Mesendoderm (in vitro differentiated cells): ENCODE measurements at regions not wholly inside any gene's neighbourhood (a gene's known extent, or its start where the extent isn't known, plus 50 kb on each side); places are given as distances from the start of the nearest gene placed in this dataset.

ENCODE experiments used
- DNase-seq: peaks from one replicate; pipeline ENCODE4 v3.0.0; 2013
- H2AK5ac ChIP-seq: 2 replicates; pipeline ENCODE4 v1.6.1; 2013; ENCODE audit warnings: low read length, inconsistent platforms
- H2BK120ac ChIP-seq: 2 replicates; pipeline ENCODE4 v1.6.1; 2013; ENCODE audit warnings: low read depth, mild to moderate bottlenecking, low read length, moderate library complexity, mixed read lengths
- H2BK15ac ChIP-seq: replicated peaks from 2 replicates; pipeline ENCODE4 v1.6.1; 2013; ENCODE audit warnings: low read depth, mild to moderate bottlenecking, moderate library complexity
- H2BK5ac ChIP-seq: 2 replicates; pipeline ENCODE4 v1.6.1; 2013; ENCODE audit warnings: low read length, inconsistent platforms
- H3K18ac ChIP-seq: 2 replicates; pipeline ENCODE4 v1.6.1; 2013; ENCODE audit warnings: mild to moderate bottlenecking, low read length, mixed read lengths
- H3K23ac ChIP-seq: one replicate; pipeline ENCODE4 v1.6.1; 2013; ENCODE audit warnings: low read length
- H3K27ac ChIP-seq: 2 replicates; pipeline ENCODE4 v1.5.1; 2013; ENCODE audit warnings: low read depth, mild to moderate bottlenecking, inconsistent platforms, low read length, moderate library complexity
- H3K27me3 ChIP-seq: 2 replicates; pipeline ENCODE4 v1.6.1; 2013; ENCODE audit warnings: low read length, control low read depth, mild to moderate bottlenecking, inconsistent platforms; ENCODE audit not compliant: insufficient read depth, poor library complexity
- H3K36me3 ChIP-seq: 2 replicates; pipeline ENCODE4 v1.6.1; 2013; ENCODE audit warnings: low read length, inconsistent platforms; ENCODE audit not compliant: control insufficient read depth, insufficient read depth
- H3K4ac ChIP-seq: one replicate; pipeline ENCODE4 v1.6.1; 2013; ENCODE audit warnings: low read depth, mild to moderate bottlenecking, low read length, moderate library complexity
- H3K4me1 ChIP-seq: 2 replicates; pipeline ENCODE4 v1.6.1; 2013; ENCODE audit warnings: low read depth, low read length, inconsistent platforms; ENCODE audit not compliant: control insufficient read depth
- H3K4me2 ChIP-seq: 2 replicates; pipeline ENCODE4 v1.6.1; 2013; ENCODE audit warnings: low read length
- H3K4me3 ChIP-seq: 2 replicates; pipeline ENCODE4 v1.5.1; 2013; ENCODE audit warnings: mild to moderate bottlenecking, low read length
- H3K56ac ChIP-seq: one replicate; pipeline ENCODE4 v1.6.1; 2013; ENCODE audit warnings: low read length
- H3K79me1 ChIP-seq: 2 replicates; pipeline ENCODE4 v1.6.1; 2013; ENCODE audit warnings: low read length, inconsistent platforms
- H3K79me2 ChIP-seq: 2 replicates; pipeline ENCODE4 v1.6.1; 2013; ENCODE audit warnings: mild to moderate bottlenecking, low read length; ENCODE audit not compliant: control insufficient read depth, insufficient read depth
- H3K9ac ChIP-seq: 2 replicates; pipeline ENCODE4 v1.6.1; 2013; ENCODE audit warnings: low read length, inconsistent platforms
- H4K5ac ChIP-seq: one replicate; pipeline ENCODE4 v1.6.1; 2013; ENCODE audit warnings: low read length
- H4K8ac ChIP-seq: one replicate; pipeline ENCODE4 v1.6.1; 2013; ENCODE audit warnings: low read depth, mild to moderate bottlenecking, control low read depth, low read length, moderate library complexity
- WGBS: extraction: QIAGEN DNeasy Blood & Tissue Kit; methylation state at CpG from one replicate; pipeline ENCODE4 v1.1.7; 2013; ENCODE audit warnings: low lambda C conversion rate, missing lambda C conversion rate; ENCODE audit not compliant: insufficient coverage; ENCODE audit errors: extremely low coverage; 5-methylcytosine and 5-hydroxymethylcytosine counted together

DNA sequence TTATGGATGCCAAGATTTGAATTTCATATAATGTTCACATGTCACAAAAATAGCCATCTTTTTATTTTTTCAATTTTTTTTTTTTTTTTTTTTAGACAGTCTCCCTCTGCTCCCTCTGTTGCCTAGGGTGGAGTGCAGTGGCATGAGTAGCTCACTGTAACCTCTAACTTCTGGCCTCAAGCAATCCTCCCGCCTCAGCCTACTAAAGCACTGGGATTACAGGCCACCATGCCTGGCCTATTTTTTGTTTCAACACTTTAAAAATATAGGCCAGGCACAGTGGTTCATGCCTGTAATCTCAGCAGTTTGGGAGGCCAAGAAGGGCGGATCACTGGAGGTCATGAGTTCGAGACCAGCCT, 246.3 kb downstream of the SKIDA1 start:
- no CpG with 5 or more reads among the region's 3 CpGs for WGBS
- no peak overlapping the region for H3K4me2 ChIP-seq

DNA sequence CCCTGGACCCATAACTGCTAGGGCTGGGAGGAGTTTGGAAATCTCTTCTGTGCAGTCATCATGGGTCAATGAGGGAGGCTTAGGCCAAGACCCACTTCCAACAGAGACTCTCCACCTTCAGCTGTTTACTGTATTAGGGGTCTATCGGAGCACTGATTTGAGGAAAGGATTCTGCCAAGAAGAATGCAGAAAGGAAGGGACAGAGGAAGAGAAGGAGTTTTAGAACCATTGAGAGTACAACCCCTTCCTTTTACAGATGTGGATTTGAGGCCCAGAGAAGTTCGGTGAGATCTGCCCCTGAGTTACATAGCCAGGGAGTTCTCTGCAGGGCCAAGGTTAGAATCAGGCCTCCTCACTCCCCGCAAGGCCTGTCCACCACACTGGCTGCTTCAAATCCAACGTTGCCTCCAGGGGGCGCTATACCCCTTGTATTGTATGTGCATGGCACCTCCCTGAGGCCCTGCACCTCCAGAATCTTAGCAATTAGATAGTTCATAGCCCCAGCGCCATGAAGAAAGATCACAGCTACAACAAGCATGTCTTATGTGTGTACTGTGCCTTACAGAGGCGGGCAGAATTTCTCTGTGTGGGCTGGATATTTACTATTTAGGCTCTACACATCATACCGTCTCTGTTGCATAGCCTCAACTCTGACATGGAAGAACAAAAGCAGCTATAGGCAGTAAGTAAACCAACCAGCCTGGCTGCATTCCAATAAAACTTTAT, 246.8 kb downstream of the SKIDA1 start:
- WGBS, result no CpG with 5 or more reads among the region's 8 CpGs
- peak overlapping the region; percentile 82 for H3K56ac ChIP-seq
- peak overlapping the region; percentile 62 for H3K18ac ChIP-seq
- H2BK15ac ChIP-seq, result no peak overlapping the region
- no peak overlapping the region for H2BK120ac ChIP-seq
- no peaks in the 10 kb centered on the region for H3K27me3 ChIP-seq
- no peak overlapping the region for H3K27ac ChIP-seq
- no peaks in the 10 kb centered on the region for H3K36me3 ChIP-seq
- no peak overlapping the region for H3K23ac ChIP-seq
- H4K5ac ChIP-seq, result no peak overlapping the region
- H2BK5ac ChIP-seq, result peak overlapping the region; percentile 54
- DNase-seq, result peak; percentile 96
- H3K79me1 ChIP-seq, result peaks cover 2% of the 10 kb centered on the region
- no peak overlapping the region for H3K4me2 ChIP-seq
- peak overlapping the region; percentile 35 for H3K9ac ChIP-seq
- no peak overlapping the region for H3K4me3 ChIP-seq
- no peak overlapping the region for H3K4ac ChIP-seq
- no peak overlapping the region for H4K8ac ChIP-seq
- H2AK5ac ChIP-seq, result no peak overlapping the region
- peaks cover 4% of the 10 kb centered on the region for H3K79me2 ChIP-seq
- H3K4me1 ChIP-seq, result peaks cover 12% of the 10 kb centered on the region

More for the DNA sequence above, 246.3 kb downstream of the SKIDA1 start:
- Histone ChIP-seq H2BK15ac (no peak overlapping the region), H3K4me3 (no peak overlapping the region), H3K23ac (no peak overlapping the region), H3K18ac (peak overlapping the region; percentile 89), H2BK120ac (no peak overlapping the region), H2AK5ac (no peak overlapping the region), H3K79me1 (peaks cover 2% of the 10 kb centered on the region), H3K27ac (no peak overlapping the region), H4K8ac (no peak overlapping the region), H3K9ac (no peak overlapping the region), H3K56ac (peak overlapping the region; percentile 82), H3K36me3 (no peaks in the 10 kb centered on the region), H3K4ac (no peak overlapping the region), H4K5ac (no peak overlapping the region), H3K27me3 (no peaks in the 10 kb centered on the region), H3K79me2 (peaks cover 4% of the 10 kb centered on the region), H2BK5ac (no peak overlapping the region), H3K4me1 (peaks cover 12% of the 10 kb centered on the region)
- DNase-seq, result peak; percentile 49

DNA sequence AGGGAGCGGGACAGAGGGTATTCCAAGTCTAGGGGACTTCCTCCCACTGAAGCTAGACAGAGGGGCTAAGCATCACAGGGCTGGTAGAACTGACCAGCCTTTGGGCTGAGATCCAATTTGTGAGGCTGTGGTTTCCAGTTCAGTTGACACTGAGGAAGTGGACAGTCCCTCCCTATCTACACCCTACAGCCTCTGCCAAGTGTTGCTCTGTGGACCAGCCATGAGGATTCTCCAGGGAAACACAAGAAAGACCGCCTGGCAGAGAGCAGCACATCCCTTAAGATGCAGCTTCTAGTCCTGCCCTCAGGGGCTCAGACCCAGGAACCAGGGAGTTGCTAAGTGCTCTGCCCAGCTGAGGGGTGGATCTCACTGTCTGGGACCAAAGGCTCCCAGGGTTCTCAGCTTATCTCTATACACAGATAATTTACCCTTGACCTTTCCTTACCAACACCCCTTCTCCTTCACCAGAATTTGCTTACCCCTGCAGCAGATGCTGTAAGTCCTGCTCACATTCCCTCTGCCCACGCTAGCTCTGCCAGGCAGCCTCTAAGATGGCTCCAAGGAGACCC, 252.0 kb downstream of the SKIDA1 start:
- Histone ChIP-seq H3K4ac (no peak overlapping the region), H3K27me3 (no peaks in the 10 kb centered on the region), H3K18ac (no peak overlapping the region), H3K23ac (no peak overlapping the region), H3K56ac (no peak overlapping the region), H4K8ac (no peak overlapping the region), H3K9ac (no peak overlapping the region), H2BK120ac (no peak overlapping the region), H3K4me1 (no peaks in the 10 kb centered on the region), H2AK5ac (no peak overlapping the region), H2BK5ac (no peak overlapping the region), H4K5ac (no peak overlapping the region), H2BK15ac (no peak overlapping the region), H3K36me3 (no peaks in the 10 kb centered on the region), H3K79me1 (no peaks in the 10 kb centered on the region), H3K79me2 (no peaks in the 10 kb centered on the region), H3K4me2 (no peak overlapping the region), H3K4me3 (no peak overlapping the region), H3K27ac (no peak overlapping the region)
- WGBS, result no CpG with 5 or more reads among the region's 3 CpGs
- no peak for DNase-seq

DNA sequence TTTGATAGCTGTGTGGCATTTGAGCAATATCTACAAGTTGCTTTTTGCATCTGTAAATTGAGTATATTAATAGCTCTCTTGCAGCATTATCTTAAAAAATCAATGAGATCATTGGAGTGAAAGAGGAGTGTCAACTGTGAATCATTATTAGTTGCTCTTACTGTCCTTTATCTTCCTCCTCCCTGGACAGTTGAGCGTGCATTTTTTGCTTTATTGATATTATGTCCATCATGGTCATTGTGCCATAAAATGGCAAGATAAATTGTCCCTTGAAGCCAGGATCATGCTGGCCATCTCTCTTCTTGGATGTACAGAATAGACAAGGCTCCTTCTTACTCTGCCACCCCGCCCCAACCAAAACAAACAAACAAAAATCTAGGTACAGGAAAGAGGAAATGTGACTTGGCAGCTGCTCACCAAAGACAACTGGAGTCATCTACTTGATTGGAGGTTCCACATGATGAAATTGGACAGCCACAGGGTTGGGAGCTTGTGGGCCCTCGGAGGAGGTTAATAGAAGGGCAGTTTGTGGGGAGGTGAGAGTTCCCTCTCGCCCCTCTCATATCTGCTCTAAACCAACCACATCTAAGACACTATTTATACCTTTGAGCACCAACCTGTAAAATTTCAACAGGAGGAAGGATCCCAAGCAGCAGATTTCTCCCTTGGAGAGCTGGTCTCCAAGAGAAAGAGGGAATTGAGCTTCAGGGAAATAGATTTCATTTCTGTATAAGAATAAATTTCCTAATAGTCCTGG, 252.7 kb downstream of the SKIDA1 start:
- no peak overlapping the region for H2BK120ac ChIP-seq
- H3K36me3 ChIP-seq, result no peaks in the 10 kb centered on the region
- no peak overlapping the region for H4K5ac ChIP-seq
- H3K4me1 ChIP-seq, result no peaks in the 10 kb centered on the region
- no peak overlapping the region for H3K4me3 ChIP-seq
- H3K27me3 ChIP-seq, result no peaks in the 10 kb centered on the region
- no peak overlapping the region for H4K8ac ChIP-seq
- no peak overlapping the region for H3K4ac ChIP-seq
- no peak overlapping the region for H3K23ac ChIP-seq
- no CpG with 5 or more reads among the region's 4 CpGs for WGBS
- H3K4me2 ChIP-seq, result no peak overlapping the region
- no peak for DNase-seq
- no peak overlapping the region for H3K9ac ChIP-seq
- no peaks in the 10 kb centered on the region for H3K79me1 ChIP-seq
- H3K56ac ChIP-seq, result no peak overlapping the region
- no peak overlapping the region for H2AK5ac ChIP-seq
- H2BK15ac ChIP-seq, result no peak overlapping the region
- H3K18ac ChIP-seq, result no peak overlapping the region
- no peaks in the 10 kb centered on the region for H3K79me2 ChIP-seq
- H2BK5ac ChIP-seq, result no peak overlapping the region
- H3K27ac ChIP-seq, result no peak overlapping the region

DNA sequence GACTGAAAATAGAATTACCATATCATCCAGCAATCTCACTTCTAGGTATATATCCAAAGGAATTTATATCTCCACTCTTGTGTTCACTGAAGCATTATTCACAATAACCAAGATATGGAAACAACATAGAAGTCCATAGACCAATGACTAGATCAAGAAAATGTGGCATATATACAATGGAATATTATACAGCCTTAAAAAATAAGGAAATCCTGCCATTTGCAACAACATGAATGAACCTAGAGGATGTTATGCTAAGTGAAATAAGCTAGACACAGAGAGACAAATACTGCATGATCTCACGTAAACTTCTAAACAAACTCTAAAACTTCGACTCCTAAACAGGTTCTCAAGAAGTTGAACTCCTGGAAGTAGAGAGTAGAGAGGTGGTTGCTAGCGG, 254.5 kb downstream of the SKIDA1 start:
- Histone ChIP-seq H2BK15ac (no peak overlapping the region), H3K79me2 (no peaks in the 10 kb centered on the region), H3K4me1 (no peaks in the 10 kb centered on the region), H2AK5ac (no peak overlapping the region), H2BK5ac (no peak overlapping the region), H3K4me2 (no peak overlapping the region), H3K4ac (no peak overlapping the region), H3K9ac (no peak overlapping the region), H3K27me3 (no peaks in the 10 kb centered on the region), H3K4me3 (no peak overlapping the region), H4K5ac (no peak overlapping the region), H3K23ac (no peak overlapping the region), H3K79me1 (no peaks in the 10 kb centered on the region), H3K36me3 (no peaks in the 10 kb centered on the region), H2BK120ac (no peak overlapping the region), H4K8ac (no peak overlapping the region), H3K56ac (no peak overlapping the region), H3K18ac (no peak overlapping the region), H3K27ac (no peak overlapping the region)
- WGBS, result no CpG with 5 or more reads among the region's 3 CpGs
- no peak for DNase-seq
